ENCODE measurements at regions not wholly inside any gene's neighbourhood (a gene's known extent, or its start where the extent isn't known, plus 50 kb on each side); places are given as distances from the start of the nearest gene placed in this dataset.
"Not testable (repeated sequence)": the region's sequence is repeated elsewhere in the genome, so short reads cannot be mapped to it uniquely, and the experiment has no call there.

GRCh38 chr4:75194180-75194579, 261.3 kb downstream of the PARM1 start:
- no peak for DNase-seq (ENCODE audit: low read depth, low spot score)

GRCh38 chr4:75192182-75192581, 259.3 kb downstream of the PARM1 start:
- not testable (repeated sequence) for DNase-seq (ENCODE audit: low read depth, low spot score)

More at GRCh38 chr4:75194180-75194579, 261.3 kb downstream of the PARM1 start:
- Histone ChIP-seq H3K36me3 (ENCODE audit: control insufficient read depth, insufficient read depth, low read length) (no peaks in the 10 kb centered on the region), H3K4me1 (ENCODE audit: control insufficient read depth, insufficient read depth, low read length) (peaks cover 2% of the 10 kb centered on the region), H3K4me3 (ENCODE audit: low read length) (no peak overlapping the region), H3K9me3 (ENCODE audit: control insufficient read depth, insufficient read depth, low read length) (no peaks in the 10 kb centered on the region), H3K27ac (ENCODE audit: low read length) (no peak overlapping the region), H3K27me3 (ENCODE audit: control insufficient read depth, insufficient read depth, low read length) (no peaks in the 10 kb centered on the region)
- no CpG with 5 or more reads among the region's 8 CpGs for WGBS (ENCODE audit: insufficient coverage, insufficient read length)

GRCh38 chr4:75189711-75190335, 256.9 kb downstream of the PARM1 start:
- H3K27me3 ChIP-seq (ENCODE audit: control insufficient read depth, insufficient read depth, low read length): no peaks in the 10 kb centered on the region
- WGBS (ENCODE audit: insufficient coverage, insufficient read length): no CpG with 5 or more reads among the region's 4 CpGs
- H3K4me3 ChIP-seq (ENCODE audit: low read length): no peak overlapping the region
- DNase-seq (ENCODE audit: low read depth, low spot score): no peak
- no peaks in the 10 kb centered on the region for H3K9me3 ChIP-seq (ENCODE audit: control insufficient read depth, insufficient read depth, low read length)
- H3K27ac ChIP-seq (ENCODE audit: low read length): no peak overlapping the region
- no peaks in the 10 kb centered on the region for H3K4me1 ChIP-seq (ENCODE audit: control insufficient read depth, insufficient read depth, low read length)
- H3K36me3 ChIP-seq (ENCODE audit: control insufficient read depth, insufficient read depth, low read length): no peaks in the 10 kb centered on the region

More at GRCh38 chr4:75192182-75192581, 259.3 kb downstream of the PARM1 start:
- H3K9me3 ChIP-seq (ENCODE audit: control insufficient read depth, insufficient read depth, low read length); H3K36me3 ChIP-seq (ENCODE audit: control insufficient read depth, insufficient read depth, low read length); H3K27me3 ChIP-seq (ENCODE audit: control insufficient read depth, insufficient read depth, low read length); H3K4me3 ChIP-seq (ENCODE audit: low read length); H3K27ac ChIP-seq (ENCODE audit: low read length); H3K4me1 ChIP-seq (ENCODE audit: control insufficient read depth, insufficient read depth, low read length): not testable (repeated sequence)
- WGBS (ENCODE audit: insufficient coverage, insufficient read length): no CpG with 5 or more reads among the region's 2 CpGs

GRCh38 chr4:75180790-75181776, 248.2 kb downstream of the PARM1 start:
- H3K27ac ChIP-seq (ENCODE audit: low read length): no peak overlapping the region
- no peak for DNase-seq (ENCODE audit: low read depth, low spot score)
- no peaks in the 10 kb centered on the region for H3K9me3 ChIP-seq (ENCODE audit: control insufficient read depth, insufficient read depth, low read length)
- H3K4me3 ChIP-seq (ENCODE audit: low read length): no peak overlapping the region
- H3K4me1 ChIP-seq (ENCODE audit: control insufficient read depth, insufficient read depth, low read length): no peaks in the 10 kb centered on the region
- WGBS (ENCODE audit: insufficient coverage, insufficient read length): no CpG with 5 or more reads among the region's 10 CpGs
- no peaks in the 10 kb centered on the region for H3K27me3 ChIP-seq (ENCODE audit: control insufficient read depth, insufficient read depth, low read length)
- no peaks in the 10 kb centered on the region for H3K36me3 ChIP-seq (ENCODE audit: control insufficient read depth, insufficient read depth, low read length)

GRCh38 chr4:75180217-75180616, 247.3 kb downstream of the PARM1 start:
- Histone ChIP-seq H3K27ac (ENCODE audit: low read length) (no peak overlapping the region), H3K27me3 (ENCODE audit: control insufficient read depth, insufficient read depth, low read length) (no peaks in the 10 kb centered on the region), H3K4me3 (ENCODE audit: low read length) (no peak overlapping the region), H3K4me1 (ENCODE audit: control insufficient read depth, insufficient read depth, low read length) (no peaks in the 10 kb centered on the region), H3K9me3 (ENCODE audit: control insufficient read depth, insufficient read depth, low read length) (no peaks in the 10 kb centered on the region), H3K36me3 (ENCODE audit: control insufficient read depth, insufficient read depth, low read length) (no peaks in the 10 kb centered on the region)
- no peak for DNase-seq (ENCODE audit: low read depth, low spot score)

GRCh38 chr4:75179510-75179909, 246.6 kb downstream of the PARM1 start:
- Histone ChIP-seq H3K4me3 (ENCODE audit: low read length) (no peak overlapping the region), H3K9me3 (ENCODE audit: control insufficient read depth, insufficient read depth, low read length) (no peaks in the 10 kb centered on the region), H3K27ac (ENCODE audit: low read length) (no peak overlapping the region), H3K36me3 (ENCODE audit: control insufficient read depth, insufficient read depth, low read length) (no peaks in the 10 kb centered on the region), H3K27me3 (ENCODE audit: control insufficient read depth, insufficient read depth, low read length) (no peaks in the 10 kb centered on the region), H3K4me1 (ENCODE audit: control insufficient read depth, insufficient read depth, low read length) (no peaks in the 10 kb centered on the region)
- no peak for DNase-seq (ENCODE audit: low read depth, low spot score)

DNA sequence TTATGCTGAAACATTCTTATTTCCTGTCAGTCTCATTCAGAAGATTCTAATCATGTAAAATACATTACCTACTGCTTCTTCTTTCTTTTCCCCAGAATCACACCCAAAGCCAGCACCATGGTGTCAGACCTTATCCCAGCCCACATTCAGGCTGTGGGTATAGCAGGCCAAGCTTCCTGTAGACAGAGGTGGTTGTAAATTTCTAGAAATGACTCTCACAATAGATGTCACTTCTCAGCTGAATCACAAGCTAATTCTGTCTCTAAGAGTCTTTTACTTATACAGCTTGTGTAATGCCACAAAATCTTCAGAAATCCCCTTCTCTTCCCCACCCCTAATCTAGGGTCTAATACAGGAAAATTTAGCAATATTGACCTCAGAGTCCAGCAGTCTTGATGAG, 239.6 kb downstream of the PARM1 start:
- Histone ChIP-seq H3K27me3 (ENCODE audit: control insufficient read depth, insufficient read depth, low read length) (no peaks in the 10 kb centered on the region), H3K9me3 (ENCODE audit: control insufficient read depth, insufficient read depth, low read length) (no peaks in the 10 kb centered on the region), H3K36me3 (ENCODE audit: control insufficient read depth, insufficient read depth, low read length) (no peaks in the 10 kb centered on the region), H3K27ac (ENCODE audit: low read length) (no peak overlapping the region), H3K4me1 (ENCODE audit: control insufficient read depth, insufficient read depth, low read length) (no peaks in the 10 kb centered on the region; the same call in 1 of the 2 replicates), H3K4me3 (ENCODE audit: low read length) (no peak overlapping the region)
- no peak for DNase-seq (ENCODE audit: low read depth, low spot score)

GRCh38 chr4:75169427-75169826, 236.5 kb downstream of the PARM1 start:
- Histone ChIP-seq H3K9me3 (ENCODE audit: control insufficient read depth, insufficient read depth, low read length) (no peaks in the 10 kb centered on the region), H3K27ac (ENCODE audit: low read length) (no peak overlapping the region), H3K36me3 (ENCODE audit: control insufficient read depth, insufficient read depth, low read length) (no peaks in the 10 kb centered on the region), H3K4me3 (ENCODE audit: low read length) (no peak overlapping the region), H3K27me3 (ENCODE audit: control insufficient read depth, insufficient read depth, low read length) (no peaks in the 10 kb centered on the region), H3K4me1 (ENCODE audit: control insufficient read depth, insufficient read depth, low read length) (no peaks in the 10 kb centered on the region; the same call in 1 of the 2 replicates)
- peak; percentile 11 for DNase-seq (ENCODE audit: low read depth, low spot score)
- WGBS (ENCODE audit: insufficient coverage, insufficient read length): no CpG with 5 or more reads among the region's 6 CpGs

GRCh38 chr4:75169020-75169419, 236.1 kb downstream of the PARM1 start:
- Histone ChIP-seq H3K4me1 (ENCODE audit: control insufficient read depth, insufficient read depth, low read length) (no peaks in the 10 kb centered on the region; the same call in 1 of the 2 replicates), H3K27ac (ENCODE audit: low read length) (no peak overlapping the region), H3K27me3 (ENCODE audit: control insufficient read depth, insufficient read depth, low read length) (no peaks in the 10 kb centered on the region), H3K4me3 (ENCODE audit: low read length) (no peak overlapping the region), H3K9me3 (ENCODE audit: control insufficient read depth, insufficient read depth, low read length) (no peaks in the 10 kb centered on the region), H3K36me3 (ENCODE audit: control insufficient read depth, insufficient read depth, low read length) (no peaks in the 10 kb centered on the region)
- no CpG with 5 or more reads among the region's 2 CpGs for WGBS (ENCODE audit: insufficient coverage, insufficient read length)
- no peak for DNase-seq (ENCODE audit: low read depth, low spot score)

DNA sequence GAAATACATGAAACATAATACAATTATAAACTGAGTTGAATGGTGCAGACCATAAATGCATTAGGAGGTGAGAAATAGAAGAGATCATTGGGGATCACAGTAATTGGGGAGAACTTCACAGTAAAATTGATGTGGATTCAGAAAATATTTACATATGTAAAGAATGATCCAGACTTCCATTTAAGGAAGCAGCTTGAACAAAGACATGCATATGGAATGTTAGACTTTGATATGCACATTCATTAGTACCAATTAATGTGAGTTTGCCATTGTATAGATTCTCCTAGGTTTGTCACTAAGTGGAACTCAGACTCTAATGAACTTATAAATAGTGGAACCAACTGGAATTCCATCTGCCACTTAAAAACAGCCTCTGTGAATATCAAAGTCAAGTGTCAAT, 235.6 kb downstream of the PARM1 start:
- Histone ChIP-seq H3K4me1 (ENCODE audit: control insufficient read depth, insufficient read depth, low read length) (no peaks in the 10 kb centered on the region; the same call in 1 of the 2 replicates), H3K9me3 (ENCODE audit: control insufficient read depth, insufficient read depth, low read length) (no peaks in the 10 kb centered on the region), H3K27ac (ENCODE audit: low read length) (no peak overlapping the region), H3K36me3 (ENCODE audit: control insufficient read depth, insufficient read depth, low read length) (no peaks in the 10 kb centered on the region), H3K27me3 (ENCODE audit: control insufficient read depth, insufficient read depth, low read length) (no peaks in the 10 kb centered on the region), H3K4me3 (ENCODE audit: low read length) (no peak overlapping the region)
- peak; percentile 20 for DNase-seq (ENCODE audit: low read depth, low spot score)

DNA sequence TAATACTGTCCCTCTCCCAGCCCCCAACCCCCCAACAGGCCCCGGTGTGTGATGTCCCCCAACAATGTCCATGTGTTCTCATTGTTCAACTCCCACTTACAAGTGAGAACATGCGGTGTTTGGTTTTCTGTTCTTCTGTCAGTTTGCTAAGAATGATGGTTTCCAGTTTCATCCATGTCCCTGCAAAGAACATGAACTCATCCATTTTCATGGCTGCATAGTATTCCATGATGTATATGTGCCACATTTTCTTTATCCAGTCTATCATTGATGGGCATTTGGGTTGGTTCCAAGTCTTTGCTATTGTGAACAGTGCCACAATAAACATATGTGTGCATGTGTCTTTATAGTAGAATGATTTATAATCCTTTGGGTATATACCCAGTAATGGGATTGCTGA, 232.2 kb downstream of the PARM1 start:
- H3K27ac ChIP-seq (ENCODE audit: low read length); H3K4me3 ChIP-seq (ENCODE audit: low read length); H3K4me1 ChIP-seq (ENCODE audit: control insufficient read depth, insufficient read depth, low read length); H3K36me3 ChIP-seq (ENCODE audit: control insufficient read depth, insufficient read depth, low read length); DNase-seq (ENCODE audit: low read depth, low spot score); H3K9me3 ChIP-seq (ENCODE audit: control insufficient read depth, insufficient read depth, low read length); H3K27me3 ChIP-seq (ENCODE audit: control insufficient read depth, insufficient read depth, low read length): not testable (repeated sequence)
- WGBS (ENCODE audit: insufficient coverage, insufficient read length): no CpG with 5 or more reads among the region's 2 CpGs

Data from iPS DF 6.9 (cell line).